ENCODE measurements at regions not wholly inside any gene's neighbourhood (a gene's known extent, or its start where the extent isn't known, plus 50 kb on each side); places are given as distances from the start of the nearest gene placed in this dataset.

GRCh38 chr2:207320381-207321159 lies 154.8 kb upstream of the KLF7 start:
- TF ChIP-seq CTCF (IDR thresholded peaks at IDR 0.05) = peak; percentile 22; the same call in 1 of the 2 replicates
- no peak for TF ChIP-seq REST (IDR thresholded peaks at IDR 0.05; ENCODE audit: insufficient read depth in 1 of 2, low read depth in 2 of 2, low read length in 1 of 2)
- TF ChIP-seq TCF7L2 (IDR thresholded peaks at IDR 0.05; ENCODE audit: low read depth, low read length) = no peak

All from Panc1 (cell line).